Activated CD4-positive, alpha-beta T cell treated with anti-CD3 and anti-CD28 coated beads, Interleukin-2, amount 50 U/mL, for 1 hour (primary cell): ENCODE measurements at regions not wholly inside any gene's neighbourhood (a gene's known extent, or its start where the extent isn't known, plus 50 kb on each side); places are given as distances from the start of the nearest gene placed in this dataset.

Experiments
- DNase-seq: peaks from one replicate; pipeline ENCODE4 v3.0.0-alpha.2; 2020

- DNase-seq: no peak
Measured at GRCh38 chr2:133773854-133774653, 205.8 kb upstream of the NCKAP5 start.

- no peak for DNase-seq
Measured at GRCh38 chr2:133774654-133775015, 206.4 kb upstream of the NCKAP5 start.

GRCh38 chr2:133776936-133777573, 208.8 kb upstream of the NCKAP5 start:
- DNase-seq: no peak

- DNase-seq: no peak
Measured at GRCh38 chr2:133777574-133777960, 209.3 kb upstream of the NCKAP5 start.

GRCh38 chr2:133780099-133780996, 212.1 kb upstream of the NCKAP5 start:
- DNase-seq: no peak

GRCh38 chr2:133780997-133781513, 212.8 kb upstream of the NCKAP5 start:
- no peak for DNase-seq

- DNase-seq: no peak
Measured at GRCh38 chr2:133787207-133787606, 218.9 kb upstream of the NCKAP5 start.

- no peak for DNase-seq
Measured at GRCh38 chr2:133787651-133788050, 219.4 kb upstream of the NCKAP5 start.

GRCh38 chr2:133788386-133788785, 220.1 kb upstream of the NCKAP5 start:
- DNase-seq: no peak

- DNase-seq: no peak
Measured at GRCh38 chr2:133789743-133790142, 221.5 kb upstream of the NCKAP5 start.

- DNase-seq: no peak
Measured at GRCh38 chr2:133790711-133791110, 222.4 kb upstream of the NCKAP5 start.

- no peak for DNase-seq
Measured at GRCh38 chr2:133791191-133791590, 222.9 kb upstream of the NCKAP5 start.

GRCh38 chr2:133792223-133792622, 224.0 kb upstream of the NCKAP5 start:
- DNase-seq: no peak

- DNase-seq: no peak
Measured at GRCh38 chr2:133794114-133794513, 225.9 kb upstream of the NCKAP5 start.

GRCh38 chr2:133801946-133802345, 233.7 kb upstream of the NCKAP5 start:
- DNase-seq: no peak

- no peak for DNase-seq
Measured at GRCh38 chr2:133802409-133803039, 234.3 kb upstream of the NCKAP5 start.

GRCh38 chr2:133806564-133806963, 238.3 kb upstream of the NCKAP5 start:
- no peak for DNase-seq

- no peak for DNase-seq
Measured at GRCh38 chr2:133809485-133809884, 241.2 kb upstream of the NCKAP5 start.

- no peak for DNase-seq
Measured at GRCh38 chr2:133810559-133810958, 242.3 kb upstream of the NCKAP5 start.

GRCh38 chr2:133811409-133812125, 243.3 kb upstream of the NCKAP5 start:
- DNase-seq: no peak

- DNase-seq: no peak
Measured at GRCh38 chr2:133812826-133813617, 244.8 kb upstream of the NCKAP5 start.
